SU-DHL-6 (cell line): ENCODE measurements at regions not wholly inside any gene's neighbourhood (a gene's known extent, or its start where the extent isn't known, plus 50 kb on each side); places are given as distances from the start of the nearest gene placed in this dataset.

Source experiments
- EZH2phosphoT487 ChIP-seq: fragments of 200-600 bp; sonication (generic), shearing (Covaris generic); conservative IDR thresholded peaks from 2 replicates; pipeline ENCODE4 v1.6.1; 2018; ENCODE audit warnings: mild to moderate bottlenecking, antibody characterized with exemption, low read length, moderate library complexity, mixed read lengths
- TF ChIP-seq, protein P1 (sequence below): fragments of 200-600 bp; sonication (generic); IDR thresholded peaks from one replicate; pipeline ENCODE4 v1.5.1; 2017; ENCODE audit warnings: antibody characterized with exemption, mild to moderate bottlenecking, low read length, moderate library complexity; ENCODE audit not compliant: insufficient read depth, poor library complexity, severe bottlenecking

DNA sequence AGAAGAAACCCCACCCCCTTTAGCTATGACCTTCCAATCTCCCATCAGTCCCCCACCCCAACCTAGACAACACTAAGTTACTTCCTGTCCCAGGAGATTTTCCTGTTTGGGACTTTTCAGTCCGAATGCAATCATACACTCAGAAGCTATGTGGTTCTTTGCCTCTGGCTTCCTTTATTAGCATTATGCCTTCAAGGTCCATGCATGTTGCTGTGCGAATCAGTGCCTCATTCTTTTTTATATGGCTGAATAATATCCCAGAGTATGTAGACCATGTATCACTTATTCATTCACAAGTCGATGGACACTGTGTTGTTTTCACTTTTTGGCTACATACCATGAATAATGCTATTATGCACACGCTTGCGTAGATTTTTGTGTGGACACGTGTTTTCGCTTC lies 292.1 kb upstream of the HDAC4 start:
- TF ChIP-seq, protein P1, sequence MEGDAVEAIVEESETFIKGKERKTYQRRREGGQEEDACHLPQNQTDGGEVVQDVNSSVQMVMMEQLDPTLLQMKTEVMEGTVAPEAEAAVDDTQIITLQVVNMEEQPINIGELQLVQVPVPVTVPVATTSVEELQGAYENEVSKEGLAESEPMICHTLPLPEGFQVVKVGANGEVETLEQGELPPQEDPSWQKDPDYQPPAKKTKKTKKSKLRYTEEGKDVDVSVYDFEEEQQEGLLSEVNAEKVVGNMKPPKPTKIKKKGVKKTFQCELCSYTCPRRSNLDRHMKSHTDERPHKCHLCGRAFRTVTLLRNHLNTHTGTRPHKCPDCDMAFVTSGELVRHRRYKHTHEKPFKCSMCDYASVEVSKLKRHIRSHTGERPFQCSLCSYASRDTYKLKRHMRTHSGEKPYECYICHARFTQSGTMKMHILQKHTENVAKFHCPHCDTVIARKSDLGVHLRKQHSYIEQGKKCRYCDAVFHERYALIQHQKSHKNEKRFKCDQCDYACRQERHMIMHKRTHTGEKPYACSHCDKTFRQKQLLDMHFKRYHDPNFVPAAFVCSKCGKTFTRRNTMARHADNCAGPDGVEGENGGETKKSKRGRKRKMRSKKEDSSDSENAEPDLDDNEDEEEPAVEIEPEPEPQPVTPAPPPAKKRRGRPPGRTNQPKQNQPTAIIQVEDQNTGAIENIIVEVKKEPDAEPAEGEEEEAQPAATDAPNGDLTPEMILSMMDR: no peak
- TF ChIP-seq EZH2phosphoT487: no peak
